ENCODE measurements at regions not wholly inside any gene's neighbourhood (a gene's known extent, or its start where the extent isn't known, plus 50 kb on each side); places are given as distances from the start of the nearest gene placed in this dataset.

- H3K27me3 ChIP-seq (ENCODE audit: control insufficient read depth, insufficient read depth, low read length), result no peaks in the 10 kb centered on the region
- no peaks in the 10 kb centered on the region for H3K9me3 ChIP-seq (ENCODE audit: control insufficient read depth, insufficient read depth, low read length)
- ChIA-PET POLR2A (no interaction called here), CTCF (no interaction called here)
- no peak overlapping the region for H3K27ac ChIP-seq (ENCODE audit: low read depth, low read length)
- H3K4me3 ChIP-seq (ENCODE audit: low read depth, low read length), result no peak overlapping the region
- DNase-seq (ENCODE audit: low read depth, low spot score), result no peak
- TF ChIP-seq CTCF (IDR thresholded peaks at IDR 0.05; ENCODE audit: low read depth, low read length), result no peak
Measured at GRCh38 chr2:183656121-183656520, 531.9 kb downstream of the NUP35 start.

- DNase-seq (ENCODE audit: low read depth, low spot score), result no peak
- no peak for TF ChIP-seq CTCF (IDR thresholded peaks at IDR 0.05; ENCODE audit: low read depth, low read length)
- no peak overlapping the region for H3K4me3 ChIP-seq (ENCODE audit: low read depth, low read length)
- CTCF ChIA-PET, result no interaction called here
- POLR2A ChIA-PET, result no interaction called here
- H3K9me3 ChIP-seq (ENCODE audit: control insufficient read depth, insufficient read depth, low read length), result no peaks in the 10 kb centered on the region; the same call in 1 of the 2 replicates
- no peak overlapping the region for H3K27ac ChIP-seq (ENCODE audit: low read depth, low read length)
- no peaks in the 10 kb centered on the region for H3K27me3 ChIP-seq (ENCODE audit: control insufficient read depth, insufficient read depth, low read length)
Measured at GRCh38 chr2:183665425-183665824, 541.2 kb downstream of the NUP35 start.

GRCh38 chr2:183666031-183666430, 541.8 kb downstream of the NUP35 start:
- Histone ChIP-seq H3K27ac (ENCODE audit: low read depth, low read length) (no peak overlapping the region), H3K27me3 (ENCODE audit: control insufficient read depth, insufficient read depth, low read length) (no peaks in the 10 kb centered on the region), H3K4me3 (ENCODE audit: low read depth, low read length) (no peak overlapping the region), H3K9me3 (ENCODE audit: control insufficient read depth, insufficient read depth, low read length) (no peaks in the 10 kb centered on the region; the same call in 1 of the 2 replicates)
- ChIA-PET POLR2A (no interaction called here), CTCF (no interaction called here)
- no peak for TF ChIP-seq CTCF (IDR thresholded peaks at IDR 0.05; ENCODE audit: low read depth, low read length)
- no peak for DNase-seq (ENCODE audit: low read depth, low spot score)

DNA sequence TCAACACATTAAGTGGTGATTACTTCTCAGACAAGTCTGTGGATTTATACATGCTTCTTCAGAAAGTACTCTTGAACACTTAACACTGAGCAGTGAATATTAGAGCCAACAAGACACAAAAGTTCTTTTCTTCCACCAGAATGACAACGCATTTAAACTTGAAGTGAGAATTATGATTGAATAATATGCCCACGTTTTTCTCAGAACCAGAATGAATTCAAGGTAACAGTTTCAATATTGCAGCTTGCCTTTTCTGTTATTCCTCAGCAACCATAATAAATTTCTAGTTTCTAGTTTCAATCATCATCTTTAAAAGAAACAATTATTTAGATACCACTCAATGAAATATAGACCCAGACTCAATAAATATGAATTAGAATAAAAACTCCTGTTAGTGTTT, 547.0 kb downstream of the NUP35 start:
- no peak overlapping the region for H3K4me3 ChIP-seq (ENCODE audit: low read depth, low read length)
- DNase-seq (ENCODE audit: low read depth, low spot score), result no peak
- no peaks in the 10 kb centered on the region for H3K27me3 ChIP-seq (ENCODE audit: control insufficient read depth, insufficient read depth, low read length)
- CTCF ChIA-PET, result no interaction called here
- POLR2A ChIA-PET, result no interaction called here
- H3K9me3 ChIP-seq (ENCODE audit: control insufficient read depth, insufficient read depth, low read length), result no peaks in the 10 kb centered on the region; the same call in 1 of the 2 replicates
- no peak overlapping the region for H3K27ac ChIP-seq (ENCODE audit: low read depth, low read length)
- no peak for TF ChIP-seq CTCF (IDR thresholded peaks at IDR 0.05; ENCODE audit: low read depth, low read length)

GRCh38 chr2:183678908-183679307, 554.7 kb downstream of the NUP35 start:
- Histone ChIP-seq H3K4me3 (ENCODE audit: low read depth, low read length) (no peak overlapping the region), H3K27me3 (ENCODE audit: control insufficient read depth, insufficient read depth, low read length) (no peaks in the 10 kb centered on the region), H3K27ac (ENCODE audit: low read depth, low read length) (no peak overlapping the region), H3K9me3 (ENCODE audit: control insufficient read depth, insufficient read depth, low read length) (peaks cover 4% of the 10 kb centered on the region; the same call in 1 of the 2 replicates)
- no peak for DNase-seq (ENCODE audit: low read depth, low spot score)
- ChIA-PET CTCF (no interaction called here), POLR2A (no interaction called here)
- TF ChIP-seq CTCF (IDR thresholded peaks at IDR 0.05; ENCODE audit: low read depth, low read length), result no peak
